IMR-90 (cell line): ENCODE measurements at regions not wholly inside any gene's neighbourhood (a gene's known extent, or its start where the extent isn't known, plus 50 kb on each side); places are given as distances from the start of the nearest gene placed in this dataset.

Experiments used
- ATAC-seq: fragments of 200-7000 bp; cut with Tn5 transposase; 2 replicates; pipeline ENCODE4 v1.9.1; 2020; ENCODE audit warnings: low read depth, mild to moderate bottlenecking, moderate library complexity
- BruUV-seq: library from RNA; stranded (reverse); fragments of 400-500 nt; replicated peaks from 2 replicates; lab custom pipeline; 2021; lab: Mats Ljungman, UMichigan
- CTCF ChIA-PET: fragments of 300-600 bp; formaldehyde crosslinking; extraction: SDS; loops from one replicate; lab custom pipeline; 2021; ENCODE audit warnings: antibody characterized with exemption; lab: Yijun Ruan, JAX
- POLR2A ChIA-PET: fragments of 300-600 bp; sonication (Branson Sonifier 250); formaldehyde crosslinking; loops from one replicate; lab custom pipeline; 2022; ENCODE audit warnings: antibody characterized with exemption; ENCODE audit not compliant: unreplicated experiment; lab: Charles Lee
- DNase-seq: peaks from one replicate; pipeline ENCODE4 v3.0.0; 2013
- H2AFZ ChIP-seq: replicated peaks from 2 replicates; pipeline ENCODE3; 2013; ENCODE audit warnings: low read length, mild to moderate bottlenecking; ENCODE audit not compliant: poor library complexity
- H2AK5ac ChIP-seq: 2 replicates; pipeline ENCODE4 v1.6.1; 2013; ENCODE audit warnings: low read depth, low read length, inconsistent platforms
- H2AK9ac ChIP-seq: replicated peaks from 2 replicates; pipeline ENCODE3; 2013; ENCODE audit warnings: mild to moderate bottlenecking, low read depth, low read length, moderate library complexity; ENCODE audit not compliant: poor library complexity
- H2BK120ac ChIP-seq: 2 replicates; pipeline ENCODE4 v1.6.1; 2013; ENCODE audit warnings: low read depth, low read length, inconsistent platforms
- H2BK15ac ChIP-seq: 3 replicates; pipeline ENCODE4 v1.6.1; 2013; ENCODE audit warnings: low read depth, low read length, inconsistent platforms
- H2BK20ac ChIP-seq: 2 replicates; pipeline ENCODE4 v1.6.1; 2013; ENCODE audit warnings: low read depth, mild to moderate bottlenecking, inconsistent platforms, low read length, moderate library complexity
- H2BK5ac ChIP-seq: 2 replicates; pipeline ENCODE4 v1.6.1; 2013; ENCODE audit warnings: mild to moderate bottlenecking, low read depth, low read length, inconsistent platforms; ENCODE audit not compliant: poor library complexity, severe bottlenecking
- H3K14ac ChIP-seq: replicated peaks from 2 replicates; pipeline ENCODE4 v1.6.1; 2013; ENCODE audit warnings: low read depth, low read length, inconsistent platforms
- H3K18ac ChIP-seq: 2 replicates; pipeline ENCODE4 v1.6.1; 2013; ENCODE audit warnings: low read depth, low read length, control low read depth
- H3K23ac ChIP-seq: 2 replicates; pipeline ENCODE4 v1.6.1; 2013; ENCODE audit warnings: low read depth, low read length, inconsistent platforms
- H3K27ac ChIP-seq: 2 replicates; pipeline ENCODE4 v1.5.1; 2013; ENCODE audit warnings: mild to moderate bottlenecking, control low read depth, low read length; ENCODE audit not compliant: insufficient read depth
- H3K27me3 ChIP-seq: 2 replicates; pipeline ENCODE4 v1.6.1; 2013; ENCODE audit warnings: low read length; ENCODE audit not compliant: control insufficient read depth, insufficient read depth
- H3K36me3 ChIP-seq: 2 replicates; pipeline ENCODE4 v1.6.1; 2013; ENCODE audit warnings: low read length, mixed read lengths; ENCODE audit not compliant: control insufficient read depth, insufficient read depth
- H3K4ac ChIP-seq: 2 replicates; pipeline ENCODE4 v1.6.1; 2013; ENCODE audit warnings: low read depth, low read length, inconsistent platforms
- H3K4me1 ChIP-seq: 2 replicates; pipeline ENCODE4 v1.6.1; 2013; ENCODE audit warnings: low read length, mixed read lengths; ENCODE audit not compliant: control insufficient read depth, insufficient read depth
- H3K4me2 ChIP-seq: 2 replicates; pipeline ENCODE4 v1.6.1; 2013; ENCODE audit warnings: low read depth, mild to moderate bottlenecking, control low read depth, low read length, moderate library complexity
- H3K4me3 ChIP-seq: 2 replicates; pipeline ENCODE4 v1.5.1; 2013; ENCODE audit warnings: low read depth, mild to moderate bottlenecking, control low read depth, low read length, moderate library complexity; ENCODE audit not compliant: insufficient read depth
- H3K56ac ChIP-seq: 2 replicates; pipeline ENCODE4 v1.6.1; 2013; ENCODE audit warnings: low read length, inconsistent platforms; ENCODE audit not compliant: insufficient read depth; ENCODE audit errors: extremely low read depth
- H3K79me1 ChIP-seq, 2 experiments: 2 replicates each; pipeline ENCODE4 v1.6.1; 2013; ENCODE audit warnings: low read length in 2 of 2, inconsistent platforms in 1 of 2, low read depth in 1 of 2
- H3K9ac ChIP-seq: 2 replicates; pipeline ENCODE4 v1.6.1; 2013; ENCODE audit warnings: low read depth, low read length, control low read depth
- H3K9me1 ChIP-seq: 2 replicates; pipeline ENCODE4 v1.6.1; 2013; ENCODE audit warnings: low read length, inconsistent platforms; ENCODE audit not compliant: insufficient read depth
- H3K9me3 ChIP-seq: 2 replicates; pipeline ENCODE4 v1.6.1; 2013; ENCODE audit warnings: low read length; ENCODE audit not compliant: control insufficient read depth, insufficient read depth
- H4K20me1 ChIP-seq: 2 replicates; pipeline ENCODE4 v1.6.1; 2013; ENCODE audit warnings: low read length, inconsistent platforms; ENCODE audit not compliant: insufficient read depth
- H4K5ac ChIP-seq: 2 replicates; pipeline ENCODE4 v1.6.1; 2013; ENCODE audit warnings: mild to moderate bottlenecking, low read depth, low read length, control low read depth
- H4K8ac ChIP-seq, 2 experiments: 2 replicates each; pipeline ENCODE4 v1.6.1; 2013; ENCODE audit warnings: low read depth in 2 of 2, low read length in 2 of 2, control low read depth in 1 of 2, inconsistent platforms in 1 of 2
- H4K91ac ChIP-seq: 2 replicates; pipeline ENCODE4 v1.6.1; 2013; ENCODE audit warnings: low read depth, low read length, inconsistent platforms; ENCODE audit not compliant: insufficient read depth
- BHLHE40 ChIP-seq: fragments of 150-350 bp; IDR thresholded peaks from 2 replicates; pipeline ENCODE4 v1.6.1; 2016; ENCODE audit warnings: mild to moderate bottlenecking, low read depth, low read length
- CEBPB ChIP-seq: IDR thresholded peaks from 2 replicates; pipeline ENCODE4 v1.6.1; 2012; ENCODE audit warnings: low read depth, low read length, improper control_type of control experiment
- CHD1 ChIP-seq: IDR thresholded peaks from 2 replicates; pipeline ENCODE4 v1.6.1; 2012; ENCODE audit warnings: low read depth, low read length, improper control_type of control experiment
- CTCF ChIP-seq: conservative IDR thresholded peaks from 2 replicates; pipeline ENCODE4 v1.5.1; 2012; ENCODE audit warnings: mild to moderate bottlenecking, low read depth, low read length, improper control_type of control experiment
- ELK1 ChIP-seq: fragments of 150-350 bp; IDR thresholded peaks from 2 replicates; pipeline ENCODE4 v1.6.1; 2016; ENCODE audit warnings: low read depth, mild to moderate bottlenecking, low read length, moderate library complexity, borderline replicate concordance
- FOS ChIP-seq: fragments of 150-350 bp; IDR thresholded peaks from 2 replicates; pipeline ENCODE4 v1.6.1; 2016; ENCODE audit warnings: low read depth, low read length
- MAFK ChIP-seq: IDR thresholded peaks from 2 replicates; pipeline ENCODE4 v1.6.1; 2012; ENCODE audit warnings: low read depth, low read length, improper control_type of control experiment
- MAZ ChIP-seq: IDR thresholded peaks from 2 replicates; pipeline ENCODE4 v1.6.1; 2012; ENCODE audit warnings: low read depth, mild to moderate bottlenecking, low read length, improper control_type of control experiment, moderate library complexity, borderline replicate concordance
- MXI1 ChIP-seq: IDR thresholded peaks from 2 replicates; pipeline ENCODE4 v1.6.1; 2012; ENCODE audit warnings: low read depth, mild to moderate bottlenecking, low read length, moderate library complexity, borderline replicate concordance
- NFE2L2 ChIP-seq: fragments of 150-350 bp; IDR thresholded peaks from 2 replicates; pipeline ENCODE4 v1.6.1; 2016; ENCODE audit warnings: low read depth, mild to moderate bottlenecking, low read length
- POLR2A ChIP-seq: IDR thresholded peaks from 2 replicates; pipeline ENCODE4 v1.6.1; 2012; ENCODE audit warnings: mild to moderate bottlenecking, low read depth, low read length
- RAD21 ChIP-seq: IDR thresholded peaks from 2 replicates; pipeline ENCODE4 v1.6.1; 2012; ENCODE audit warnings: low read length, improper control_type of control experiment
- RCOR1 ChIP-seq: IDR thresholded peaks from 2 replicates; pipeline ENCODE4 v1.6.1; 2012; ENCODE audit warnings: mild to moderate bottlenecking, low read length, improper control_type of control experiment; ENCODE audit not compliant: insufficient replicate concordance
- RFX5 ChIP-seq: IDR thresholded peaks from 2 replicates; pipeline ENCODE4 v1.8.0; 2012; ENCODE audit warnings: low read depth, mild to moderate bottlenecking, low read length, moderate library complexity
- SMC3 ChIP-seq: fragments of 150-350 bp; IDR thresholded peaks from 2 replicates; pipeline ENCODE4 v1.6.1; 2016; ENCODE audit warnings: low read depth, mild to moderate bottlenecking, antibody characterized with exemption, low read length, moderate library complexity
- WGBS, 2 experiments: methylation state at CpG; one replicate each; pipeline versions ENCODE4 v1.1.5 to v1.1.7; 2013; ENCODE audit warnings: missing lambda C conversion rate in 2 of 2; ENCODE audit not compliant: insufficient read length in 1 of 2; ENCODE audit errors: extremely low coverage in 2 of 2; 5-methylcytosine and 5-hydroxymethylcytosine counted together
- dilution Hi-C: fragments of 300-500 bp; cut with HindIII; formaldehyde crosslinking; loops from one replicate; pipeline ENCODE4 v1.14.3; 2018; ENCODE audit warnings: low sequenced_read_pairs; ENCODE audit not compliant: unreplicated experiment
- in situ Hi-C: fragments of 300-500 bp; cut with MboI; formaldehyde crosslinking; loops from 3 replicates; pipeline ENCODE4 v1.14.3; 2019; ENCODE audit warnings: low sequenced_read_pairs, inconsistent platforms, mixed read lengths
- intact Hi-C: fragments of 100-400 bp; cut with micrococcal nuclease; formaldehyde crosslinking; loops from 2 replicates; pipeline ENCODE4 v1.10.0; 2022
- TF ChIP-seq, protein P1 (sequence below): fragments of 150-350 bp; IDR thresholded peaks from 2 replicates; pipeline ENCODE4 v1.6.1; 2017; ENCODE audit warnings: mild to moderate bottlenecking, antibody characterized with exemption, low read length, low read depth

- Histone ChIP-seq H2BK5ac (no peak overlapping the region), H2BK120ac (no peak overlapping the region), H3K9me3 (peaks cover 22% of the 10 kb centered on the region; the same call in 1 of the 2 replicates), H3K4me2 (no peak overlapping the region), H3K27me3 (no peaks in the 10 kb centered on the region), H4K91ac (no peak overlapping the region), H3K4me3 (no peak overlapping the region), H3K18ac (no peak overlapping the region), H3K27ac (no peak overlapping the region), H2BK15ac (no peak overlapping the region), H3K23ac (no peak overlapping the region), H2AK5ac (no peak overlapping the region), H3K4ac (no peak overlapping the region), H3K79me1 (no peaks in the 10 kb centered on the region), H3K9me1 (no peaks in the 10 kb centered on the region), H2BK20ac (no peak overlapping the region), H3K36me3 (no peaks in the 10 kb centered on the region), H4K8ac (no peak overlapping the region), H2AFZ (no peak overlapping the region), H3K4me1 (no peaks in the 10 kb centered on the region), H3K56ac (no peak overlapping the region), H3K14ac (no peak overlapping the region), H4K5ac (no peak overlapping the region), H4K20me1 (no peaks in the 10 kb centered on the region), H3K9ac (no peak overlapping the region), H2AK9ac (no peak overlapping the region)
- POLR2A ChIA-PET = no interaction called here
- no TSS peak for BruUV-seq
- DNase-seq (no peak), ATAC-seq (no peak)
- in situ Hi-C loops = no loop called here
- CTCF ChIA-PET = no interaction called here
- TF ChIP-seq NFE2L2 (no peak), CHD1 (no peak), MAFK (no peak), SMC3 (no peak), RFX5 (no peak), FOS (no peak), CEBPB (no peak), RAD21 (no peak), POLR2A (no peak), RCOR1 (no peak), CTCF (no peak), BHLHE40 (no peak), MXI1 (no peak), ELK1 (no peak), MAZ (no peak)
- TF ChIP-seq, protein P1, sequence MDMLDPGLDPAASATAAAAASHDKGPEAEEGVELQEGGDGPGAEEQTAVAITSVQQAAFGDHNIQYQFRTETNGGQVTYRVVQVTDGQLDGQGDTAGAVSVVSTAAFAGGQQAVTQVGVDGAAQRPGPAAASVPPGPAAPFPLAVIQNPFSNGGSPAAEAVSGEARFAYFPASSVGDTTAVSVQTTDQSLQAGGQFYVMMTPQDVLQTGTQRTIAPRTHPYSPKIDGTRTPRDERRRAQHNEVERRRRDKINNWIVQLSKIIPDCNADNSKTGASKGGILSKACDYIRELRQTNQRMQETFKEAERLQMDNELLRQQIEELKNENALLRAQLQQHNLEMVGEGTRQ = no peak
- intact Hi-C loops = no loop called here
- no CpG with 5 or more reads among the region's 2 CpGs for WGBS, 2 experiments
- dilution Hi-C loops = no loop called here
These were observed 380.8 kb downstream of the NPHP4 start for GRCh38 chr1:5611431-5611830.
